ENCODE measurements at regions not wholly inside any gene's neighbourhood (a gene's known extent, or its start where the extent isn't known, plus 50 kb on each side); places are given as distances from the start of the nearest gene placed in this dataset.
A peak's percentile ranks its signal among the peaks of the same experiment; 100 is the strongest.

DNA sequence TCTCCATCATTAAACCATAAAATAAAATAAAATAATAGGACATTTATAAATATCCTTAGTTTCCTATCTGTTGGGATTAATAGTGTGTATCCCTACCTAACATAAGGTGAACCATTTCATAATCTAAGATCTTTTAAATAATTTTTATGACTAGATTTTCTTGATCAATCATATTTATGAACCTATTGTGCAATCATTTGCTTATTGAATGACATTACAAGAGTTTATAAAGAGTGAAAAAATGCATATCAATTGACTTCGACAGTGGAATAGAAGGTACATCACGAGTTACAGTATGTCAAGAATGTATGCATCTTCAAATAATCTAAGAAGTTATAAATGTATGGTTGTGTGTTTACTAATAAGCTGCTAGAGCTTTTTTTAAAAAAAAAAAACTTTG, 1554.8 kb upstream of the TMEFF2 start:
- H3K4me3 ChIP-seq (ENCODE audit: low read depth, low read length), result no peak overlapping the region
- DNase-seq (ENCODE audit: low read depth), result no peak
- TF ChIP-seq, protein P1, sequence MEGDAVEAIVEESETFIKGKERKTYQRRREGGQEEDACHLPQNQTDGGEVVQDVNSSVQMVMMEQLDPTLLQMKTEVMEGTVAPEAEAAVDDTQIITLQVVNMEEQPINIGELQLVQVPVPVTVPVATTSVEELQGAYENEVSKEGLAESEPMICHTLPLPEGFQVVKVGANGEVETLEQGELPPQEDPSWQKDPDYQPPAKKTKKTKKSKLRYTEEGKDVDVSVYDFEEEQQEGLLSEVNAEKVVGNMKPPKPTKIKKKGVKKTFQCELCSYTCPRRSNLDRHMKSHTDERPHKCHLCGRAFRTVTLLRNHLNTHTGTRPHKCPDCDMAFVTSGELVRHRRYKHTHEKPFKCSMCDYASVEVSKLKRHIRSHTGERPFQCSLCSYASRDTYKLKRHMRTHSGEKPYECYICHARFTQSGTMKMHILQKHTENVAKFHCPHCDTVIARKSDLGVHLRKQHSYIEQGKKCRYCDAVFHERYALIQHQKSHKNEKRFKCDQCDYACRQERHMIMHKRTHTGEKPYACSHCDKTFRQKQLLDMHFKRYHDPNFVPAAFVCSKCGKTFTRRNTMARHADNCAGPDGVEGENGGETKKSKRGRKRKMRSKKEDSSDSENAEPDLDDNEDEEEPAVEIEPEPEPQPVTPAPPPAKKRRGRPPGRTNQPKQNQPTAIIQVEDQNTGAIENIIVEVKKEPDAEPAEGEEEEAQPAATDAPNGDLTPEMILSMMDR (conservative IDR thresholded peaks at IDR 0.05; ENCODE audit: low read depth, low read length), result no peak

GRCh38 chr2:193743089-193743488, 1548.4 kb upstream of the TMEFF2 start:
- TF ChIP-seq, protein P1 (conservative IDR thresholded peaks at IDR 0.05; ENCODE audit: low read depth, low read length), result no peak
- no peak for DNase-seq (ENCODE audit: low read depth)
- no peak overlapping the region for H3K4me3 ChIP-seq (ENCODE audit: low read depth, low read length)

DNA sequence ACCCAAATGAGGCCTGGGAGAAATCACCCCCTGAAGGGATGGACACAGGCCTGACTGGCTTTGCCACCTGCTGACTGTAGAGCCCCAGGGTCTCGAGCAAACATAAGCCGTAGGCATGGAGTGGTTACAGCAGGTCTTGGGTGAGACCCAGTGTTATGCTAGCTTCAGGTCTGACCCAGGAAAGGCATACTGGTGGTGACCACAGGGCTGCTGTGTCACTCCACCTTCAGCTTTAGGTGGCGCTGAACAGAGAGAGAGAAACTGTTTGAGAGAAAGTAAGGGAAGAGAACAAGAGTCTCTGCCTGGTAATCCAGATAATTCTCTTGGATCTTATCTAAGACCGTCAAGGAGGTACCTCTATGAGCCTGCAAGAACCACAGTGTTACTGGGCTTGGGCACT, 1544.2 kb upstream of the TMEFF2 start:
- DNase-seq (ENCODE audit: low read depth), result no peak
- TF ChIP-seq, protein P1 (conservative IDR thresholded peaks at IDR 0.05; ENCODE audit: low read depth, low read length), result no peak
- H3K4me3 ChIP-seq (ENCODE audit: low read depth, low read length), result no peak overlapping the region

GRCh38 chr2:193712912-193713311, 1518.2 kb upstream of the TMEFF2 start:
- DNase-seq (ENCODE audit: low read depth), result no peak
- TF ChIP-seq, protein P1 (conservative IDR thresholded peaks at IDR 0.05; ENCODE audit: low read depth, low read length), result no peak
- no peak overlapping the region for H3K4me3 ChIP-seq (ENCODE audit: low read depth, low read length)

- DNase-seq (ENCODE audit: low read depth), result no peak
- TF ChIP-seq, protein P1 (conservative IDR thresholded peaks at IDR 0.05; ENCODE audit: low read depth, low read length), result no peak
- no peak overlapping the region for H3K4me3 ChIP-seq (ENCODE audit: low read depth, low read length)
Observed at GRCh38 chr2:193703411-193703810, 1508.7 kb upstream of the TMEFF2 start.

GRCh38 chr2:193701484-193701883, 1506.8 kb upstream of the TMEFF2 start:
- DNase-seq (ENCODE audit: low read depth), result no peak
- TF ChIP-seq, protein P1 (conservative IDR thresholded peaks at IDR 0.05; ENCODE audit: low read depth, low read length), result no peak
- no peak overlapping the region for H3K4me3 ChIP-seq (ENCODE audit: low read depth, low read length)

DNA sequence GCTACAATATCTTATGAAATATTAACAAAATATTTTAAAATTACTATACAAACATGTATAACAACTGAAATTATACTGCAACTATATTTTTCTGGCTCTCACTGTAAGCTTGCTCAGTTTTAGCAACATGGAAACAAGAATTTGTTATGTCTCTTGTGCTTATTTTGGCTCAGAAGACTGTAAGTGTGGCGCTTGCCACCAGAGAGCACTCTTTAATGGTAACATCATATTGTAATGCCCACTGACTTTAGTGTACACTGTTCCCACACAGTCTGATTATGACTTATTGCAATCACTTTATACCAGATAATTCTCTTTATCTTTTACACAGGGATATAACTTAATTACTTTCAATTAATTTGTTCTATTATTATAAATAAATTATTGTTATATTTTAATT, 1500.6 kb upstream of the TMEFF2 start:
- DNase-seq (ENCODE audit: low read depth), result peak; percentile 85
- no peak overlapping the region for H3K4me3 ChIP-seq (ENCODE audit: low read depth, low read length)

More for the DNA sequence above, 1500.6 kb upstream of the TMEFF2 start:
- TF ChIP-seq, protein P1 (conservative IDR thresholded peaks at IDR 0.05; ENCODE audit: low read depth, low read length), result peak; percentile 74

All from choroid plexus epithelial cell (primary cell).